K562 (cell line): ENCODE measurements at regions not wholly inside any gene's neighbourhood (a gene's known extent, or its start where the extent isn't known, plus 50 kb on each side); places are given as distances from the start of the nearest gene placed in this dataset.

Source experiments
- BACH1 ChIP-seq: fragments of 200-800 bp; sonication (Bioruptor generic); IDR thresholded peaks from 2 replicates; pipeline ENCODE4 v1.6.1; 2016; ENCODE audit warnings: missing genetic modification characterization, missing compliant biosample characterization
- CBX5 ChIP-seq: IDR thresholded peaks from 2 replicates; pipeline ENCODE4 v1.6.1; 2014; ENCODE audit warnings: low read depth, borderline replicate concordance
- ETV6 ChIP-seq, 3 experiments: fragments of 150-350 bp in 1 of 3; sonication (generic) in 1 of 3; formaldehyde crosslinking in 1 of 3; IDR thresholded peaks; 2 replicates each; pipeline versions ENCODE4 v1.6.1 to v1.8.0; 2014 to 2022; ENCODE audit warnings: borderline replicate concordance in 2 of 3, low read depth in 2 of 3, antibody characterized with exemption in 1 of 3, low read length in 1 of 3, mild to moderate bottlenecking in 1 of 3, missing genetic modification reagents in 1 of 3
- MAFK ChIP-seq: IDR thresholded peaks from 2 replicates; pipeline ENCODE4 v1.6.1; 2011; ENCODE audit warnings: low read length, improper control_type of control experiment
- NONO ChIP-seq, 2 experiments: fragments of 200-400 bp in 1 of 2; fragments of 450-650 bp in 1 of 2; formaldehyde crosslinking in 1 of 2; IDR thresholded peaks; 2 replicates each; pipeline ENCODE4 v1.6.1; 2017; ENCODE audit warnings: low read depth in 2 of 2, mild to moderate bottlenecking in 2 of 2, moderate library complexity in 2 of 2, low read length in 1 of 2
- NRF1 ChIP-seq, 2 experiments: fragments of 450-650 bp; IDR thresholded peaks in 1 of 2; conservative IDR thresholded peaks in 1 of 2; 2 replicates each; pipeline ENCODE4 v1.6.1; 2014; ENCODE audit warnings: mild to moderate bottlenecking in 2 of 2
- YBX1 ChIP-seq: fragments of 450-650 bp; IDR thresholded peaks from 2 replicates; pipeline ENCODE4 v1.7.1; 2016; ENCODE audit warnings: mild to moderate bottlenecking
- ZSCAN32 ChIP-seq: fragments of 450-650 bp; formaldehyde crosslinking; IDR thresholded peaks from 2 replicates; pipeline ENCODE4 v1.4.0; 2020; ENCODE audit warnings: mild to moderate bottlenecking, moderate library complexity
- TF ChIP-seq, protein P1 (sequence below): fragments of 200-800 bp; sonication (Bioruptor generic); IDR thresholded peaks from 2 replicates; pipeline ENCODE4 v1.6.1; 2017; ENCODE audit warnings: missing genetic modification characterization, missing compliant biosample characterization
- TF ChIP-seq, protein P2 (sequence below): fragments of 450-650 bp; formaldehyde crosslinking; IDR thresholded peaks from 2 replicates; pipeline ENCODE4 v1.4.0; 2022; ENCODE audit warnings: mild to moderate bottlenecking, moderate library complexity
- TF ChIP-seq, protein P3 (sequence below), 3 experiments: fragments of 200-800 bp in 1 of 3; fragments of 250-450 bp in 1 of 3; fragments of 450-650 bp in 1 of 3; sonication (Bioruptor Pico) in 1 of 3; sonication (Bioruptor generic) in 1 of 3; formaldehyde crosslinking in 1 of 3; IDR thresholded peaks; 2 replicates each; pipeline versions ENCODE4 v1.6.1 to v1.8.0; 2016 to 2022; ENCODE audit warnings: mild to moderate bottlenecking in 2 of 3, missing genetic modification characterization in 2 of 3, missing compliant biosample characterization in 1 of 3, moderate library complexity in 1 of 3
- TF ChIP-seq, protein P4 (sequence below), 3 experiments: IDR thresholded peaks in 2 of 3; conservative IDR thresholded peaks in 1 of 3; 2 replicates each; pipeline ENCODE4 v1.5.1; 2011 to 2012; ENCODE audit warnings: low read length in 3 of 3, mild to moderate bottlenecking in 3 of 3, control low read depth in 2 of 3, improper control_type of control experiment in 1 of 3, inconsistent platforms in 1 of 3, low read depth in 1 of 3, mixed read lengths in 1 of 3, moderate library complexity in 1 of 3; ENCODE audit not compliant: insufficient read depth in 2 of 3

DNA sequence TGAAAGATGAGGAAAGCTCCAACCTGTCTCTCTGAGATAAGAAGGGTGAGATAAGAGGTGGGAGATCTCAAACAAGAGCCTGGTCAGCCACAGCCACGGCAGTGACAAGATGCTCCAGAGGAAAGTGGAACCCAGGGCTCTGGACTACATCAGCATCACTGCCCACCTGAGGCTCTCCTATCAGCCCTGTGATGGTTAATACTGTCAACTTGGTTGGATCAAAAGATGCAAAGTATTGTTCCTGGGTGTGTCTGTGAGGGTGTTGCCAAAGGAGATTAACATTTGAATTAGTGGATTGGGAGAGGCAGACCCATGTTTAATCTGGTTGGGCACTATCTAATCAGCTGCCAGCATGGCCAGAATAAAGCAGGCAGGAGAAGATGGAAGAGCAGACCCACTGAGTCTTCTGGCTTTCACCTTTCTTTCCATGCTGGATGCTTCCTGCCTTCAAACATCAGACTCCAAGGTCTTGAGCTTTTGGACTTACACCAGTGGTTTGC, 476.6 kb upstream of the NBEA start:
- TF ChIP-seq, protein P1, sequence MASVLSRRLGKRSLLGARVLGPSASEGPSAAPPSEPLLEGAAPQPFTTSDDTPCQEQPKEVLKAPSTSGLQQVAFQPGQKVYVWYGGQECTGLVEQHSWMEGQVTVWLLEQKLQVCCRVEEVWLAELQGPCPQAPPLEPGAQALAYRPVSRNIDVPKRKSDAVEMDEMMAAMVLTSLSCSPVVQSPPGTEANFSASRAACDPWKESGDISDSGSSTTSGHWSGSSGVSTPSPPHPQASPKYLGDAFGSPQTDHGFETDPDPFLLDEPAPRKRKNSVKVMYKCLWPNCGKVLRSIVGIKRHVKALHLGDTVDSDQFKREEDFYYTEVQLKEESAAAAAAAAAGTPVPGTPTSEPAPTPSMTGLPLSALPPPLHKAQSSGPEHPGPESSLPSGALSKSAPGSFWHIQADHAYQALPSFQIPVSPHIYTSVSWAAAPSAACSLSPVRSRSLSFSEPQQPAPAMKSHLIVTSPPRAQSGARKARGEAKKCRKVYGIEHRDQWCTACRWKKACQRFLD (CRISPR knock-in tag), result no peak
- TF ChIP-seq YBX1 (no peak), NONO (IDR thresholded peaks at IDR 0.05; ENCODE audit: low read depth in 2 of 2, low read length in 1 of 2) (no peak), MAFK (no peak), ETV6 (IDR thresholded peaks at IDR 0.05; ENCODE audit: borderline replicate concordance in 1 of 2, low read depth in 2 of 2, low read length in 1 of 2) (no peak), ETV6 (CRISPR knock-in tag; IDR thresholded peaks at IDR 0.05; ENCODE audit: borderline replicate concordance) (no peak), BACH1 (tag) (no peak), ZSCAN32 (CRISPR knock-in tag) (no peak), NRF1 (conservative IDR thresholded peaks at IDR 0.05 in 1 of 2, IDR thresholded peaks at IDR 0.05 in 1 of 2) (no peak), CBX5 (no peak)
- TF ChIP-seq, protein P2, sequence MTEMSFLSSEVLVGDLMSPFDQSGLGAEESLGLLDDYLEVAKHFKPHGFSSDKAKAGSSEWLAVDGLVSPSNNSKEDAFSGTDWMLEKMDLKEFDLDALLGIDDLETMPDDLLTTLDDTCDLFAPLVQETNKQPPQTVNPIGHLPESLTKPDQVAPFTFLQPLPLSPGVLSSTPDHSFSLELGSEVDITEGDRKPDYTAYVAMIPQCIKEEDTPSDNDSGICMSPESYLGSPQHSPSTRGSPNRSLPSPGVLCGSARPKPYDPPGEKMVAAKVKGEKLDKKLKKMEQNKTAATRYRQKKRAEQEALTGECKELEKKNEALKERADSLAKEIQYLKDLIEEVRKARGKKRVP (CRISPR knock-in tag), result no peak
- TF ChIP-seq, protein P3, sequence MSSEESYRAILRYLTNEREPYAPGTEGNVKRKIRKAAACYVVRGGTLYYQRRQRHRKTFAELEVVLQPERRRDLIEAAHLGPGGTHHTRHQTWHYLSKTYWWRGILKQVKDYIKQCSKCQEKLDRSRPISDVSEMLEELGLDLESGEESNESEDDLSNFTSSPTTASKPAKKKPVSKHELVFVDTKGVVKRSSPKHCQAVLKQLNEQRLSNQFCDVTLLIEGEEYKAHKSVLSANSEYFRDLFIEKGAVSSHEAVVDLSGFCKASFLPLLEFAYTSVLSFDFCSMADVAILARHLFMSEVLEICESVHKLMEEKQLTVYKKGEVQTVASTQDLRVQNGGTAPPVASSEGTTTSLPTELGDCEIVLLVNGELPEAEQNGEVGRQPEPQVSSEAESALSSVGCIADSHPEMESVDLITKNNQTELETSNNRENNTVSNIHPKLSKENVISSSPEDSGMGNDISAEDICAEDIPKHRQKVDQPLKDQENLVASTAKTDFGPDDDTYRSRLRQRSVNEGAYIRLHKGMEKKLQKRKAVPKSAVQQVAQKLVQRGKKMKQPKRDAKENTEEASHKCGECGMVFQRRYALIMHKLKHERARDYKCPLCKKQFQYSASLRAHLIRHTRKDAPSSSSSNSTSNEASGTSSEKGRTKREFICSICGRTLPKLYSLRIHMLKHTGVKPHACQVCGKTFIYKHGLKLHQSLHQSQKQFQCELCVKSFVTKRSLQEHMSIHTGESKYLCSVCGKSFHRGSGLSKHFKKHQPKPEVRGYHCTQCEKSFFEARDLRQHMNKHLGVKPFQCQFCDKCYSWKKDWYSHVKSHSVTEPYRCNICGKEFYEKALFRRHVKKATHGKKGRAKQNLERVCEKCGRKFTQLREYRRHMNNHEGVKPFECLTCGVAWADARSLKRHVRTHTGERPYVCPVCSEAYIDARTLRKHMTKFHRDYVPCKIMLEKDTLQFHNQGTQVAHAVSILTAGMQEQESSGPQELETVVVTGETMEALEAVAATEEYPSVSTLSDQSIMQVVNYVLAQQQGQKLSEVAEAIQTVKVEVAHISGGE (CRISPR knock-in tag; IDR thresholded peaks at IDR 0.05), result no peak
- TF ChIP-seq, protein P4, sequence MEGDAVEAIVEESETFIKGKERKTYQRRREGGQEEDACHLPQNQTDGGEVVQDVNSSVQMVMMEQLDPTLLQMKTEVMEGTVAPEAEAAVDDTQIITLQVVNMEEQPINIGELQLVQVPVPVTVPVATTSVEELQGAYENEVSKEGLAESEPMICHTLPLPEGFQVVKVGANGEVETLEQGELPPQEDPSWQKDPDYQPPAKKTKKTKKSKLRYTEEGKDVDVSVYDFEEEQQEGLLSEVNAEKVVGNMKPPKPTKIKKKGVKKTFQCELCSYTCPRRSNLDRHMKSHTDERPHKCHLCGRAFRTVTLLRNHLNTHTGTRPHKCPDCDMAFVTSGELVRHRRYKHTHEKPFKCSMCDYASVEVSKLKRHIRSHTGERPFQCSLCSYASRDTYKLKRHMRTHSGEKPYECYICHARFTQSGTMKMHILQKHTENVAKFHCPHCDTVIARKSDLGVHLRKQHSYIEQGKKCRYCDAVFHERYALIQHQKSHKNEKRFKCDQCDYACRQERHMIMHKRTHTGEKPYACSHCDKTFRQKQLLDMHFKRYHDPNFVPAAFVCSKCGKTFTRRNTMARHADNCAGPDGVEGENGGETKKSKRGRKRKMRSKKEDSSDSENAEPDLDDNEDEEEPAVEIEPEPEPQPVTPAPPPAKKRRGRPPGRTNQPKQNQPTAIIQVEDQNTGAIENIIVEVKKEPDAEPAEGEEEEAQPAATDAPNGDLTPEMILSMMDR (IDR thresholded peaks at IDR 0.05 in 2 of 3, conservative IDR thresholded peaks at IDR 0.05 in 1 of 3; ENCODE audit: insufficient read depth in 2 of 3, low read depth in 1 of 3, low read length in 3 of 3), result no peak
